Bronchial epithelial cell (primary cell): ENCODE measurements at regions not wholly inside any gene's neighbourhood (a gene's known extent, or its start where the extent isn't known, plus 50 kb on each side); places are given as distances from the start of the nearest gene placed in this dataset.

Experiments
- DNase-seq: peaks from one replicate; pipeline ENCODE4 v3.0.0-alpha.2; 2010; ENCODE audit warnings: low read depth
- FAIRE-seq: peaks from 2 replicates; lab custom pipeline; 2011; peaks lifted over from hg19 to GRCh38; lab: Jason Lieb, UNC
- H3K27me3 ChIP-seq: 2 replicates; pipeline ENCODE4 v1.5.1; 2011; ENCODE audit warnings: low read length; ENCODE audit not compliant: control insufficient read depth, insufficient read depth
- H3K36me3 ChIP-seq: 2 replicates; pipeline ENCODE4 v1.5.1; 2011; ENCODE audit warnings: low read length; ENCODE audit not compliant: control insufficient read depth, insufficient read depth
- H3K4me3 ChIP-seq: 2 replicates; pipeline ENCODE4 v1.5.1; 2011; ENCODE audit warnings: mild to moderate bottlenecking, low read depth, low read length, control low read depth
- TF ChIP-seq, protein P1 (sequence below): IDR thresholded peaks from 2 replicates; pipeline ENCODE4 v1.5.1; 2011; ENCODE audit warnings: mild to moderate bottlenecking, moderate library complexity, low read length, control low read depth, inconsistent platforms; ENCODE audit not compliant: insufficient read depth, severe bottlenecking

DNA sequence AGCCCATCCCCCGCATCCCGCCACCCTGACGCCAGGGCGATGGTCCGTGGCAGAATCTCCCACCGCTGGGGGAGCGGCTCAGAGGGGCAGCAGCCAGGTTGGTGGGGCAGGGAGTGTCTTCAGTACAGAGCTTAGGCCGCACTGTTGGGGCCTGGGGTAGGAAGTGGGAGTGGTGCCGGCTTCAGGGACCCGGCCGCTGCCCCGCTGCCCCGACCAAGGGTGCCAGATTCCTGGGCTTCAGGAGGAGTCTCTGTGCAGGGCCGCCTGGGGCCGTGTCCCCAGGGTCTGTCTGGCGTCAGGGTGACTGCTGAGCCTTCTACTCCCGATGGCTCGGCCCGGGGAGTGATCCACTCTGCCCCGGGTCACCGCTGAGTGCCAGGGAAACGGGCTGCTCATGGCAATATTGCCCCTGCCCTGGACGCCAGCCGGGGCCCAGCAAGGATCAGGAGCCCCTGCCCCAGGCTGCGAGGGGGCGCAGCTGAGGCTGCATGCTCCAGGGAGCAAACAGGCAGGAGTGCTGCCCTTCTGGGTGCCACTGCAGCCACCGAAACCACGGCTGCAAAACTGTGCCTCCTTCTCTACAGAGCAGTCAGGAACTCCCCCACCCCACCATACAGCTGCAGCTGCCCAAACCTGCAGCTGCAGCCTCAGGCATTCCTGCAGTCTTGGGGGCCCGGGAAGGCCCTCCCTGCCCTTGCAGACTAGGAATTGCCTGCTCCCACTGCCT, 1206.1 kb downstream of the ARAP2 start:
- H3K36me3 ChIP-seq = no peaks in the 10 kb centered on the region
- no peaks in the 10 kb centered on the region for H3K27me3 ChIP-seq
- TF ChIP-seq, protein P1, sequence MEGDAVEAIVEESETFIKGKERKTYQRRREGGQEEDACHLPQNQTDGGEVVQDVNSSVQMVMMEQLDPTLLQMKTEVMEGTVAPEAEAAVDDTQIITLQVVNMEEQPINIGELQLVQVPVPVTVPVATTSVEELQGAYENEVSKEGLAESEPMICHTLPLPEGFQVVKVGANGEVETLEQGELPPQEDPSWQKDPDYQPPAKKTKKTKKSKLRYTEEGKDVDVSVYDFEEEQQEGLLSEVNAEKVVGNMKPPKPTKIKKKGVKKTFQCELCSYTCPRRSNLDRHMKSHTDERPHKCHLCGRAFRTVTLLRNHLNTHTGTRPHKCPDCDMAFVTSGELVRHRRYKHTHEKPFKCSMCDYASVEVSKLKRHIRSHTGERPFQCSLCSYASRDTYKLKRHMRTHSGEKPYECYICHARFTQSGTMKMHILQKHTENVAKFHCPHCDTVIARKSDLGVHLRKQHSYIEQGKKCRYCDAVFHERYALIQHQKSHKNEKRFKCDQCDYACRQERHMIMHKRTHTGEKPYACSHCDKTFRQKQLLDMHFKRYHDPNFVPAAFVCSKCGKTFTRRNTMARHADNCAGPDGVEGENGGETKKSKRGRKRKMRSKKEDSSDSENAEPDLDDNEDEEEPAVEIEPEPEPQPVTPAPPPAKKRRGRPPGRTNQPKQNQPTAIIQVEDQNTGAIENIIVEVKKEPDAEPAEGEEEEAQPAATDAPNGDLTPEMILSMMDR = no peak
- FAIRE-seq (no peak), DNase-seq (no peak)
- no peak overlapping the region for H3K4me3 ChIP-seq

DNA sequence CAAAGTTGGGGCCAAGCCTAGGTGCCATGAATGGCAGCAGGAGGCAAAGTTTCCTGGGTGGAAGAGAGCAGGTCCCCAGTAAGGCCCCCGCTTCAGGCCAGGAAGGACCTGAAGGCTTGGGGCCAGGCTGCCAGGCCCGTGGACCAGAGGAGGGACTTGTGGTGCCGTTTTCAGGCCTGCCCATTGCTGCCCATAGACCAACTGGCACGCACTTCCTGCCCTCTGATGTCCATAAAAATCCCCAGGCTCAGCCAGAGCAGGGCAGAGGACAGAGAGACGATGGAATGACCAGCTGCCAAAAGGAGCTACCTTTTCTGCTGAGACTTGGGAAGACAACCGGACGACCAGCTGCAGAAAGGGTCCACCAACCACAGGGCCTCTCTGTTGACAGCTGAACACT, 1205.5 kb downstream of the ARAP2 start:
- no peaks in the 10 kb centered on the region for H3K36me3 ChIP-seq
- no peak overlapping the region for H3K4me3 ChIP-seq
- H3K27me3 ChIP-seq = no peaks in the 10 kb centered on the region
- TF ChIP-seq, protein P1 = no peak
- FAIRE-seq (no peak), DNase-seq (no peak)

DNA sequence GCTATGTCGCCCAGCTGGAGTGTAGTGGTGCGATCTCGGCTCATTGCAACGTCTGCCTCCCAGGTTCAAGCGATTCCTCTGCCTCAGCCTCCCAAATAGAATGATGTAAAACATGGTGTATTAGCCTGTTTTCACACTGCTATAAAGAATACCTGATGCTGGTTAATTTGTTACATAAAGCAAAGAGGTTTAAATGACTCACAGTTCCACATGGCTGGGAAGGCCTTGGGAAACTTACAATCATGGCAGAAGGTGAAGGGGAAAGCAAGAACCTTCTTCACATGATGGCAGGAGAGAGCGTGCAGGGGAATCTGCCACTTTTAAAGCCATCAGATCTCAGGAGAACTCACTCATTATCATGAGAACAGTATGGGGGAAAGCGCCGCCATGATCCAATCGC, 1191.8 kb downstream of the ARAP2 start:
- Histone ChIP-seq H3K36me3 (no peaks in the 10 kb centered on the region), H3K4me3 (no peak overlapping the region), H3K27me3 (no peaks in the 10 kb centered on the region)
- TF ChIP-seq, protein P1 = no peak
- FAIRE-seq (no peak), DNase-seq (no peak)

DNA sequence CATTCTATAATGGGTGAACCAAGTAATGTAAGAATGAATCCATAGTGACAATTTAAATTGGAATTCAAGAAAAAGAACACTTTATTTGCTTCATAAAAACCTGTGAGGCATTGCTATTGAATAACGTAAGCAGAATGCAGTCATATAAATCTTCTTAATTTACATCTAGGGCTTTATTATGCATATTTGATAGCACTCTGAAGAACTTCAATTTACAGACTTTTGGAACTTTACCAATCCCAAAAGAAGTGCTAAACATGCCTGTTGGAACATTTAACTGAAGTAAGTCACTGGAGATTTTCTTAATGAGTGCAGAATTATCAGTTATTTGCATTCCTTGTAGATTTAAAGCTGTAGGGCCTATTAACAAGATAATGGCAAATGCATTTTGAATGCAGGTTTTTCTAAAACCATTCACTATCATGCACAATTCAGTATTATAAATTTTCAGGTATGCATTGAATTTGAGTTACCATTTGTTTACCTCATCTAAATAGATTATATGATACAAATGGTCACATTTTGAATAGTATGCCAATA, 1181.2 kb downstream of the ARAP2 start:
- TF ChIP-seq, protein P1 = no peak
- Histone ChIP-seq H3K4me3 (no peak overlapping the region), H3K36me3 (no peaks in the 10 kb centered on the region), H3K27me3 (no peaks in the 10 kb centered on the region)
- FAIRE-seq = no peak
- DNase-seq = no peak

DNA sequence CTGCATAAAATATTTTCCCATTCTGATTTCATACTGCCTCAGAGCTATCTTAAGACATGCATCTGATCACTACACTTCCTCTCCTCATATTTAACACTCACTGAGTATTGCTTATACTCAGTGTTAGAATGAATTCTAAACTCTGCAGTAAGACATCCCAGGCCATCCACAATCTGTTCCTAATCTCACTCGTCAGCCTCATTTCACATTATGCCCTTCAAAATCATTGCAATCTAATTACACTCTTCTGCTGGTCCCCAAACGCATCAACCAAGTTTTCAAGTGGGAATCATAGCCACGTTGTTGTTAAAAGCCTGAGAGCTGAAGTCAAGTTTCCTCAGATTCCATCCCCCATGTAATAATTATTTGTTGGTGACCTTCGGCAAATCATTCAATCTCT, 1177.9 kb downstream of the ARAP2 start:
- H3K36me3 ChIP-seq = no peaks in the 10 kb centered on the region
- no peaks in the 10 kb centered on the region for H3K27me3 ChIP-seq
- FAIRE-seq (no peak), DNase-seq (no peak)
- TF ChIP-seq, protein P1 = no peak
- no peak overlapping the region for H3K4me3 ChIP-seq

DNA sequence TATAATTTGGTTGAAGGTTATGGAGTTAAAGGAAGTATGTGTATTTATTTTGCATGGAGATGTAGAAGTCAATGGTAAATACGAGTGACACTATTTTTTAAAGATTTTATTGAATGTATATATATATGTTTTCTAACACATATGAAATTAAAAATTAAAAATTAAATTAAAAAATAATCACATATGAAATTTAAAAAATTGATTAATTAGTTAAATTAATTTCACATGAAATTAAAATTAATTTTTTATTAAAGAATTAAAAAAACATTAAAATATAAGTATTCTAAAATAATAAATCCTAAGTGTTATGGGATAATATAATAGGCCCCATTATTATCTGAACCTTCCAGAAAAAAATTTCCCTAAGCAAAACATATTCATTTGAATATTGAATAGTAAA, 1163.5 kb downstream of the ARAP2 start:
- no peaks in the 10 kb centered on the region for H3K27me3 ChIP-seq
- TF ChIP-seq, protein P1 = no peak
- FAIRE-seq (no peak), DNase-seq (no peak)
- H3K4me3 ChIP-seq = no peak overlapping the region
- no peaks in the 10 kb centered on the region for H3K36me3 ChIP-seq
